ENCODE measurements at regions not wholly inside any gene's neighbourhood (a gene's known extent, or its start where the extent isn't known, plus 50 kb on each side); places are given as distances from the start of the nearest gene placed in this dataset.

- DNase-seq = no peak
- 90 to 92% methylated on average over 6 of the region's 6 CpGs for WGBS, 2 donors
- intact Hi-C loops (cut with DNase I) = no loop called here
- Histone ChIP-seq H3K27ac (no peak overlapping the region), H3K9me3 (no peaks in the 10 kb centered on the region), H3K27me3 (peaks cover 0 to 4% (median 0%) of the 10 kb centered on the region in 3 donors), H3K4me1 (no peaks in the 10 kb centered on the region), H3K4me3 (no peak overlapping the region), H3K36me3 (no peaks in the 10 kb centered on the region)
- TF ChIP-seq CTCF (IDR thresholded peaks at IDR 0.05) (no peak), POLR2AphosphoS5 (IDR thresholded peaks at IDR 0.05) (no peak), POLR2A (IDR thresholded peaks at IDR 0.05) (no peak), EP300 (IDR thresholded peaks at IDR 0.05) (no peak)
Measured at GRCh38 chr1:4928186-4928585, 273.8 kb downstream of the AJAP1 start.

GRCh38 chr1:4924356-4924755 is 269.9 kb downstream of the AJAP1 start:
- no peak overlapping the region for H3K4me3 ChIP-seq
- H3K36me3 ChIP-seq = no peaks in the 10 kb centered on the region
- DNase-seq = no peak
- H3K27ac ChIP-seq = no peak overlapping the region
- peaks cover 0 to 7% (median 0%) of the 10 kb centered on the region in 3 donors for H3K27me3 ChIP-seq
- TF ChIP-seq EP300 (IDR thresholded peaks at IDR 0.05) (no peak), CTCF (IDR thresholded peaks at IDR 0.05) (no peak), POLR2A (IDR thresholded peaks at IDR 0.05) (no peak), POLR2AphosphoS5 (IDR thresholded peaks at IDR 0.05) (no peak)
- WGBS, 2 donors = 78 to 80% methylated on average over 2 of the region's 2 CpGs
- peaks cover 0 to 2% (median 0%) of the 10 kb centered on the region in 4 donors for H3K9me3 ChIP-seq
- no peaks in the 10 kb centered on the region for H3K4me1 ChIP-seq
- intact Hi-C loops (cut with DNase I) = no loop called here

GRCh38 chr1:4916610-4917009 is 262.2 kb downstream of the AJAP1 start:
- intact Hi-C loops (cut with DNase I) = no loop called here

GRCh38 chr1:4915154-4915553 is 260.7 kb downstream of the AJAP1 start:
- intact Hi-C loops (cut with DNase I) = no loop called here
- H3K27me3 ChIP-seq = no peaks in the 10 kb centered on the region
- DNase-seq = no peak
- H3K9me3 ChIP-seq = no peaks in the 10 kb centered on the region
- H3K4me3 ChIP-seq = no peak overlapping the region
- no peak overlapping the region for H3K27ac ChIP-seq
- WGBS, 2 donors = 66 to 78% methylated on average over 2 of the region's 2 CpGs
- TF ChIP-seq POLR2AphosphoS5 (IDR thresholded peaks at IDR 0.05) = no peak
- no peak for TF ChIP-seq EP300 (IDR thresholded peaks at IDR 0.05)
- no peak for TF ChIP-seq CTCF (IDR thresholded peaks at IDR 0.05)
- TF ChIP-seq POLR2A (IDR thresholded peaks at IDR 0.05) = no peak
- no peaks in the 10 kb centered on the region for H3K36me3 ChIP-seq
- H3K4me1 ChIP-seq = no peaks in the 10 kb centered on the region

More at GRCh38 chr1:4916610-4917009, 262.2 kb downstream of the AJAP1 start:
- no peak overlapping the region for H3K27ac ChIP-seq
- no peaks in the 10 kb centered on the region for H3K36me3 ChIP-seq
- H3K4me1 ChIP-seq = no peaks in the 10 kb centered on the region
- 79 to 80% methylated on average over 7 of the region's 7 CpGs for WGBS, 2 donors
- no peak for DNase-seq
- H3K9me3 ChIP-seq = peaks cover 0 to 2% (median 0%) of the 10 kb centered on the region in 4 donors
- peaks cover 0 to 3% (median 0%) of the 10 kb centered on the region in 3 donors for H3K27me3 ChIP-seq
- H3K4me3 ChIP-seq = no peak overlapping the region
- TF ChIP-seq CTCF (IDR thresholded peaks at IDR 0.05) = no peak
- no peak for TF ChIP-seq EP300 (IDR thresholded peaks at IDR 0.05)
- no peak for TF ChIP-seq POLR2AphosphoS5 (IDR thresholded peaks at IDR 0.05)
- no peak for TF ChIP-seq POLR2A (IDR thresholded peaks at IDR 0.05)

- no peaks in the 10 kb centered on the region for H3K36me3 ChIP-seq
- intact Hi-C loops (cut with DNase I) = no loop called here
- no peak for DNase-seq
- H3K27me3 ChIP-seq = no peaks in the 10 kb centered on the region
- H3K9me3 ChIP-seq = no peaks in the 10 kb centered on the region
- no peak overlapping the region for H3K4me3 ChIP-seq
- WGBS, 2 donors = 80 to 82% methylated on average over 13 of the region's 13 CpGs
- no peaks in the 10 kb centered on the region for H3K4me1 ChIP-seq
- H3K27ac ChIP-seq = no peak overlapping the region
- TF ChIP-seq POLR2A (IDR thresholded peaks at IDR 0.05) = no peak
- no peak for TF ChIP-seq EP300 (IDR thresholded peaks at IDR 0.05)
- no peak for TF ChIP-seq CTCF (IDR thresholded peaks at IDR 0.05)
- TF ChIP-seq POLR2AphosphoS5 (IDR thresholded peaks at IDR 0.05) = no peak
Measured at GRCh38 chr1:4908486-4908885, 254.1 kb downstream of the AJAP1 start.
